H9 (cell line): ENCODE measurements at regions not wholly inside any gene's neighbourhood (a gene's known extent, or its start where the extent isn't known, plus 50 kb on each side); places are given as distances from the start of the nearest gene placed in this dataset.

Source experiments
- DNase-seq: peaks from one replicate; pipeline ENCODE4 v3.0.0-alpha.2; 2017
- H2AFZ ChIP-seq: one replicate; pipeline ENCODE4 v1.6.1; 2013; ENCODE audit warnings: mild to moderate bottlenecking, low read length, control low read depth, moderate library complexity
- H2AK5ac ChIP-seq: 2 replicates; pipeline ENCODE4 v1.6.1; 2013; ENCODE audit warnings: low read length, control low read depth, mixed read lengths; ENCODE audit not compliant: insufficient read length
- H2BK120ac ChIP-seq: one replicate; pipeline ENCODE4 v1.6.1; 2013; ENCODE audit warnings: low read depth, mild to moderate bottlenecking, low read length, control low read depth, inconsistent platforms; ENCODE audit not compliant: poor library complexity, severe bottlenecking
- H2BK12ac ChIP-seq: 2 replicates; pipeline ENCODE4 v1.6.1; 2013; ENCODE audit warnings: low read length, control low read depth, mixed read lengths, low read depth; ENCODE audit not compliant: insufficient read length
- H2BK15ac ChIP-seq: 2 replicates; pipeline ENCODE4 v1.6.1; 2013; ENCODE audit warnings: low read depth, low read length, control low read depth
- H2BK20ac ChIP-seq: one replicate; pipeline ENCODE4 v1.6.1; 2013; ENCODE audit warnings: low read depth, mild to moderate bottlenecking, low read length, control low read depth, inconsistent platforms; ENCODE audit not compliant: poor library complexity, severe bottlenecking
- H2BK5ac ChIP-seq: 2 replicates; pipeline ENCODE4 v1.6.1; 2013; ENCODE audit warnings: low read length, control low read depth, mixed read lengths; ENCODE audit not compliant: insufficient read length
- H3K14ac ChIP-seq: 2 replicates; pipeline ENCODE4 v1.6.1; 2013; ENCODE audit warnings: low read length, control low read depth; ENCODE audit not compliant: insufficient read depth
- H3K18ac ChIP-seq: 2 replicates; pipeline ENCODE4 v1.6.1; 2013; ENCODE audit warnings: low read depth, mild to moderate bottlenecking, mixed read lengths, low read length, control low read depth; ENCODE audit not compliant: insufficient read length
- H3K23ac ChIP-seq: 2 replicates; pipeline ENCODE4 v1.6.1; 2013; ENCODE audit warnings: low read length, control low read depth, mixed read lengths, low read depth; ENCODE audit not compliant: insufficient read length
- H3K23me2 ChIP-seq: 2 replicates; pipeline ENCODE4 v1.6.1; 2013; ENCODE audit warnings: low read depth, mild to moderate bottlenecking, mixed read lengths, low read length, control low read depth; ENCODE audit not compliant: insufficient read length, poor library complexity, severe bottlenecking
- H3K27ac ChIP-seq: 2 replicates; pipeline ENCODE4 v1.5.1; 2013; ENCODE audit warnings: low read length, control low read depth, mixed read lengths, low read depth; ENCODE audit not compliant: insufficient read length
- H3K27me3 ChIP-seq: 2 replicates; pipeline ENCODE4 v1.6.1; 2013; ENCODE audit warnings: low read length, control low read depth, inconsistent platforms; ENCODE audit not compliant: insufficient read depth
- H3K4ac ChIP-seq: 2 replicates; pipeline ENCODE4 v1.6.1; 2013; ENCODE audit warnings: low read depth, mild to moderate bottlenecking, control low read depth, inconsistent platforms, low read length, moderate library complexity
- H3K4me1 ChIP-seq: 2 replicates; pipeline ENCODE4 v1.6.1; 2013; ENCODE audit warnings: low read length, control low read depth, inconsistent platforms; ENCODE audit not compliant: insufficient read depth
- H3K4me2 ChIP-seq: 2 replicates; pipeline ENCODE4 v1.6.1; 2013; ENCODE audit warnings: low read length, control low read depth, mixed read lengths; ENCODE audit not compliant: insufficient read length, insufficient read depth
- H3K56ac ChIP-seq: 2 replicates; pipeline ENCODE4 v1.6.1; 2013; ENCODE audit warnings: low read depth, mild to moderate bottlenecking, mixed read lengths, low read length, control low read depth; ENCODE audit not compliant: insufficient read length
- H3K79me1 ChIP-seq: 2 replicates; pipeline ENCODE4 v1.6.1; 2013; ENCODE audit warnings: low read depth, mild to moderate bottlenecking, moderate library complexity, low read length, control low read depth, inconsistent platforms; ENCODE audit not compliant: insufficient read depth, poor library complexity, severe bottlenecking
- H3K79me2 ChIP-seq: 2 replicates; pipeline ENCODE4 v1.6.1; 2013; ENCODE audit warnings: low read length, control low read depth, inconsistent platforms; ENCODE audit not compliant: insufficient read depth
- H3K9ac ChIP-seq: 2 replicates; pipeline ENCODE4 v1.6.1; 2013; ENCODE audit warnings: low read length, control low read depth, mixed read lengths; ENCODE audit not compliant: insufficient read length; ENCODE audit errors: extremely low read depth
- H3K9me3 ChIP-seq: one replicate; pipeline ENCODE4 v1.6.1; 2013; ENCODE audit warnings: low read depth, low read length, inconsistent platforms; ENCODE audit not compliant: control insufficient read depth
- H3T11ph ChIP-seq: one replicate; pipeline ENCODE4 v1.6.1; 2013; ENCODE audit warnings: mild to moderate bottlenecking, low read length, control low read depth, inconsistent platforms
- H4K20me1 ChIP-seq: one replicate; pipeline ENCODE4 v1.6.1; 2013; ENCODE audit not compliant: control insufficient read depth, insufficient read length, insufficient read depth
- H4K5ac ChIP-seq: 2 replicates; pipeline ENCODE4 v1.6.1; 2013; ENCODE audit warnings: low read depth, mild to moderate bottlenecking, mixed read lengths, low read length, control low read depth; ENCODE audit not compliant: insufficient read length
- H4K8ac ChIP-seq: replicated peaks from 2 replicates; pipeline ENCODE4 v1.6.1; 2013; ENCODE audit warnings: low read length, control low read depth, mixed read lengths, low read depth; ENCODE audit not compliant: insufficient read length
- H4K91ac ChIP-seq: 2 replicates; pipeline ENCODE4 v1.6.1; 2013; ENCODE audit warnings: low read depth, mild to moderate bottlenecking, moderate library complexity, mixed read lengths, low read length, control low read depth; ENCODE audit not compliant: insufficient read length
- H3K27ac Mint-ChIP-seq, 3 experiments: 2 replicates in 2 of 3; 3 replicates in 1 of 3; pipeline ENCODE4 v1.8.0; 2020 to 2021; ENCODE audit warnings: mixed read lengths in 3 of 3, mild to moderate bottlenecking in 1 of 3, moderate library complexity in 1 of 3
- H3K27me3 Mint-ChIP-seq: 2 replicates; pipeline ENCODE4 v1.8.0; 2021; ENCODE audit warnings: low read depth, mild to moderate bottlenecking, moderate library complexity, mixed read lengths
- H3K36me3 Mint-ChIP-seq, 3 experiments: 2 replicates in 2 of 3; 3 replicates in 1 of 3; pipeline ENCODE4 v1.8.0; 2020 to 2021; ENCODE audit warnings: low read depth in 3 of 3, mixed read lengths in 3 of 3; ENCODE audit not compliant: insufficient read depth in 1 of 3
- H3K4me1 Mint-ChIP-seq, 2 experiments: 2 replicates each; pipeline ENCODE4 v1.8.0; 2020; ENCODE audit warnings: mixed read lengths in 2 of 2
- H3K4me3 Mint-ChIP-seq, 2 experiments: 2 replicates in 1 of 2; 3 replicates in 1 of 2; pipeline ENCODE4 v1.8.0; 2020 to 2021; ENCODE audit warnings: mild to moderate bottlenecking in 2 of 2, mixed read lengths in 2 of 2, moderate library complexity in 1 of 2
- H3K9me3 Mint-ChIP-seq, 2 experiments: 2 replicates in 1 of 2; 3 replicates in 1 of 2; pipeline ENCODE4 v1.8.0; 2020; ENCODE audit warnings: mild to moderate bottlenecking in 2 of 2, mixed read lengths in 2 of 2, moderate library complexity in 1 of 2
- WGBS: extraction: QIAGEN DNeasy Blood & Tissue Kit; methylation state at CpG from one replicate; pipeline ENCODE4 v1.1.7; 2013; ENCODE audit warnings: missing lambda C conversion rate, low lambda C conversion rate, mixed read lengths; ENCODE audit not compliant: insufficient read length; ENCODE audit errors: extremely low coverage; 5-methylcytosine and 5-hydroxymethylcytosine counted together
- TF ChIP-seq, protein P1 (sequence below): fragments of 200-600 bp; sonication (generic); conservative IDR thresholded peaks from 3 replicates; pipeline ENCODE4 v1.8.0; 2021; ENCODE audit warnings: antibody characterized with exemption, mild to moderate bottlenecking

DNA sequence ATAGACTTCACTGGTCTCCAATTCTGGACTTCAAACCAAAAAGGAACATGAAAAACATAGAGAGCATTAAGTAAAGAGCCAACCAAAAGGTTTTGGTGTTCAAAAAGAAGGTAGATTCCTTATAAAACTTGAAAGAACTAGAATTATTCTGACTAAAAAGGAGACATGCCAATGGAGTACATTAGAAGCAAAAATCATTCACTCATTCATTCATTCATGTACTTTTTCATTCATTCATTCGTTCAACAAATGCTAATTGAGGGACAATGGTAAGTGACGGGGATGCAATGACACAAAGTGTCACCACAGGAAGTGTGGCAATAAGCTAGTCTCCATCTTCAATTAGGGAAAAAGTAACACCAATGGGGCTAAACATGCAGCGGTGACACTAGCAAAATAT, 181.0 kb upstream of the ATP11B start:
- Histone ChIP-seq H3K18ac (no peak overlapping the region), H3T11ph (no peak overlapping the region), H2BK12ac (no peak overlapping the region), H3K9ac (no peak overlapping the region), H3K79me1 (no peaks in the 10 kb centered on the region), H4K5ac (no peak overlapping the region), H3K14ac (no peak overlapping the region), H4K91ac (no peak overlapping the region), H3K56ac (no peak overlapping the region), H2AK5ac (no peak overlapping the region), H4K20me1 (no peaks in the 10 kb centered on the region), H3K23me2 (no peaks in the 10 kb centered on the region), H3K23ac (no peak overlapping the region), H3K27ac (no peak overlapping the region), H3K9me3 (no peaks in the 10 kb centered on the region), H2AFZ (no peak overlapping the region), H2BK15ac (no peak overlapping the region), H4K8ac (no peak overlapping the region), H2BK120ac (no peak overlapping the region), H3K4ac (no peak overlapping the region), H3K4me1 (no peaks in the 10 kb centered on the region), H2BK5ac (no peak overlapping the region), H3K79me2 (no peaks in the 10 kb centered on the region), H3K27me3 (no peaks in the 10 kb centered on the region), H3K4me2 (no peak overlapping the region), H2BK20ac (no peak overlapping the region)
- H3K9me3 Mint-ChIP-seq: no peaks in the 10 kb centered on the region
- H3K27me3 Mint-ChIP-seq: no peaks in the 10 kb centered on the region; the same call in 1 of the 2 replicates
- DNase-seq: no peak
- WGBS: no CpG with 5 or more reads among the region's 3 CpGs
- H3K36me3 Mint-ChIP-seq: no peaks in the 10 kb centered on the region
- no peak overlapping the region for H3K27ac Mint-ChIP-seq
- no peak overlapping the region for H3K4me3 Mint-ChIP-seq
- TF ChIP-seq, protein P1, sequence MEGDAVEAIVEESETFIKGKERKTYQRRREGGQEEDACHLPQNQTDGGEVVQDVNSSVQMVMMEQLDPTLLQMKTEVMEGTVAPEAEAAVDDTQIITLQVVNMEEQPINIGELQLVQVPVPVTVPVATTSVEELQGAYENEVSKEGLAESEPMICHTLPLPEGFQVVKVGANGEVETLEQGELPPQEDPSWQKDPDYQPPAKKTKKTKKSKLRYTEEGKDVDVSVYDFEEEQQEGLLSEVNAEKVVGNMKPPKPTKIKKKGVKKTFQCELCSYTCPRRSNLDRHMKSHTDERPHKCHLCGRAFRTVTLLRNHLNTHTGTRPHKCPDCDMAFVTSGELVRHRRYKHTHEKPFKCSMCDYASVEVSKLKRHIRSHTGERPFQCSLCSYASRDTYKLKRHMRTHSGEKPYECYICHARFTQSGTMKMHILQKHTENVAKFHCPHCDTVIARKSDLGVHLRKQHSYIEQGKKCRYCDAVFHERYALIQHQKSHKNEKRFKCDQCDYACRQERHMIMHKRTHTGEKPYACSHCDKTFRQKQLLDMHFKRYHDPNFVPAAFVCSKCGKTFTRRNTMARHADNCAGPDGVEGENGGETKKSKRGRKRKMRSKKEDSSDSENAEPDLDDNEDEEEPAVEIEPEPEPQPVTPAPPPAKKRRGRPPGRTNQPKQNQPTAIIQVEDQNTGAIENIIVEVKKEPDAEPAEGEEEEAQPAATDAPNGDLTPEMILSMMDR: no peak
- H3K4me1 Mint-ChIP-seq: peaks cover 15 to 33% of the 10 kb centered on the region in 2 experiments
